GM12874 (cell line): ENCODE measurements at regions not wholly inside any gene's neighbourhood (a gene's known extent, or its start where the extent isn't known, plus 50 kb on each side); places are given as distances from the start of the nearest gene placed in this dataset.

ENCODE experiments used
- TF ChIP-seq, protein P1 (sequence below): IDR thresholded peaks from 2 replicates; pipeline ENCODE4 v1.5.1; 2011; ENCODE audit warnings: low read depth, mild to moderate bottlenecking, control low read depth, low read length, moderate library complexity; ENCODE audit not compliant: insufficient read depth

DNA sequence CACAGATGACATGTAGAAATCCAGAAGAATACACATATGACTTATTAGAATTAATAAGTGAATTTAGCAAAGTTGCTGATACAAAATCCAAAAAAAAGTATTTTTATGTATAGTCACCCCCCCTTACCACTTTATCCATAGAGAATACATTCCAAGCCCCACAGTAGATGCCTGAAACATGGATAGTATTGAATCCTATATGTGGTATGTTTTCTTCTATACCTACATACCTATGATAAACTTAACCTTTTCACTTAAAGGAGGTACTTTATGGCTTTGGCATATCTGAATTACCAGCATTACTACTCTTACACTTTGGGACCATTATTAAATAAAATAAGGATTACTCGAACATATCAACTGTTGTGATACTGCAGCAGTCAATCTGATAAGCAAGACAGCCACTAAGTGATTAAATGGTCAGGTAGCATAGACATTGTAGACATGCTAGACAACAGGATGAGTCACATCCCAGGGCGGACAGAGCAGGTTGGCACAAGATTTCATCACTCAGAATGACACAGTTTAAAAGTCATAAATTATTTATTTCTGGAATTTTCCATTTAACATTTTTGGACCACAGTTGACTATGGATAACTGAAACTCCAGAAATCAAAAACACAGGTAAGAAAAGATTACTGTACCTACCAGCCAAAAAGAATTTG is 208.2 kb upstream of the CHAC2 start:
- TF ChIP-seq, protein P1, sequence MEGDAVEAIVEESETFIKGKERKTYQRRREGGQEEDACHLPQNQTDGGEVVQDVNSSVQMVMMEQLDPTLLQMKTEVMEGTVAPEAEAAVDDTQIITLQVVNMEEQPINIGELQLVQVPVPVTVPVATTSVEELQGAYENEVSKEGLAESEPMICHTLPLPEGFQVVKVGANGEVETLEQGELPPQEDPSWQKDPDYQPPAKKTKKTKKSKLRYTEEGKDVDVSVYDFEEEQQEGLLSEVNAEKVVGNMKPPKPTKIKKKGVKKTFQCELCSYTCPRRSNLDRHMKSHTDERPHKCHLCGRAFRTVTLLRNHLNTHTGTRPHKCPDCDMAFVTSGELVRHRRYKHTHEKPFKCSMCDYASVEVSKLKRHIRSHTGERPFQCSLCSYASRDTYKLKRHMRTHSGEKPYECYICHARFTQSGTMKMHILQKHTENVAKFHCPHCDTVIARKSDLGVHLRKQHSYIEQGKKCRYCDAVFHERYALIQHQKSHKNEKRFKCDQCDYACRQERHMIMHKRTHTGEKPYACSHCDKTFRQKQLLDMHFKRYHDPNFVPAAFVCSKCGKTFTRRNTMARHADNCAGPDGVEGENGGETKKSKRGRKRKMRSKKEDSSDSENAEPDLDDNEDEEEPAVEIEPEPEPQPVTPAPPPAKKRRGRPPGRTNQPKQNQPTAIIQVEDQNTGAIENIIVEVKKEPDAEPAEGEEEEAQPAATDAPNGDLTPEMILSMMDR, result no peak

DNA sequence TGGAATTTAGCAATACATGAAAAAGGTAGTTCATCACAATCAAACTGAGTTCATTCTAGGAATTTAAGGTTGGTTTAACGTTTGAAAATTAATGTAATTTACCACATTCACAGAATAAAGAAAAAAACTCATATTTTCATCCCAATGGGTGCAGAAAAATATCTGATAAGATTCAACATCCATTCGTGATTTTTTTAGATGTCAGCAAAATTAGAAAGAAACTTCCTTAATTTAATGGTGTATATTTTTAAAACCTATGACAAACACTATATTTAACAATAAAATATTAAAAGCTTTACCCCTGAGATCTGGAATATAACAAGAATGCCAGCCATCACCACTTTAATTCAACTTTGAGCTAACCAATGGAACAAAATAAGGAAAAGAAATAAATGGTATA is 208.7 kb upstream of the CHAC2 start:
- TF ChIP-seq, protein P1, result no peak

DNA sequence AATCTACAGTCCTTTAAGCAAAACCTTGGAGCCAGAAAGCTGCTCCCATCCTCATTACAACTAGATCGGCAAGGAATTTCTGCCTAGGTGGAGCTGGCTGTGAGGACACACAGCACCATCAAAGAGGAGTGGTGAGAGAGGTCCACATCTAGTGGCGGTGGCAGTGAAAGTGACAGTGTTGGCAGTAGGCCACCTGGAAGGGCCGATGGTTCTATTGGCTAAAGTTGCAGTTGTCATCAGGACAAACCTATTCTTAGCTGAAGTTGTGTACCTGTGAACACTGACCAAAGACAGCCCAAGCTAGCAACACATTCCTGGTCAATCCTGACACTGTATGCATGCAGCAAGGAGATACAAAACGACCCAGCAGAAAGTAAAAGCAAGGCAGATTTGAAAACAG is 218.1 kb upstream of the CHAC2 start:
- TF ChIP-seq, protein P1, result no peak

DNA sequence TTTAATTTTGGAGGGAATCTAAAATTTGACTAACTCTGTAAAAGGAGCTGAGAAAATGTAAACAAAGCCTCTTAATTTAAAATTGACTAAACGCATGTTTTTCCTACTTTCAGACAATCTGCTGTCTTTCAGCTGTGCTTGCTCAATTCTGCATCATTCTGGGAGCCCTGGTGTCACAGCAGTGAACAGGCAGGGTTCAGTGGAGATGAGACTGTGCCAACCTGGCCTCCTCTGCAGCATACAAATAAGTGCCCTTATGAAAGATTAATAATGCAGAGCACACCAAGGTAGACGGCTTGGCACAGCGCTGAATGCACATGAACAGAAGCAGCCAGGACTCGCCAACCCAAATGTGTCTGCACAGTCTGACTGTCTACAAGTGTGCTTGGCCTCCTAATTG is 222.0 kb upstream of the CHAC2 start:
- TF ChIP-seq, protein P1, result no peak

DNA sequence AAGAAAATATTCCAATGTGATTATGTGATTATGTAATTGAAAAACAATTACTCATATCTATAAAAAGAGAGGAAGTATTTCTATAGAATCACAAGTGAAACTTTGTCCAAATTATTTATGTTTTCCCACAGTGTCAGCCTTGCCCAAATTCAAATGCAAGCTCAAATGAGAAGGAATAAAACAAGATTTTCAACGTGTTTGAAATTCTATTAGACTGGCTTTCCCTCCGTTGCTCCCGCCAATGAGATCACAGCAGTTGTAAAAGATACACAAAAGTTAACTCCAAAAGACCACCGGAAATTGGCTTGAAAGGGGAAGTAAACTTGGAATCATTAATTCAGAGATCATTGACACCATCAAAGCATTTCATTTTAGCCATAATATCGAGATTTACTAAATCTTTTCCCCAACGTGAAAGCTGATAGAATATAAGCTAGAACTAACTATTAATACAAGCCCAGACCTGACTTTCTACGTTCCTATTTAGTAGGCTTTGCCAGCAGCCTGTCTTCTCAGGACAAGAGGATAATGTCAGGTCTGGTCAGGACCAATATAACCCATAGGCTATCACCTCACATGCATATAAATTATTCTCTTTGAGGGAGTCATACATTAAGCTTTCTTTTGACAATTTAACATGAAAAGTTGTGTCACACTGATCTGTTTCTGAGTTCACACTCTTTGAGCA is 222.6 kb upstream of the CHAC2 start:
- TF ChIP-seq, protein P1, result no peak

DNA sequence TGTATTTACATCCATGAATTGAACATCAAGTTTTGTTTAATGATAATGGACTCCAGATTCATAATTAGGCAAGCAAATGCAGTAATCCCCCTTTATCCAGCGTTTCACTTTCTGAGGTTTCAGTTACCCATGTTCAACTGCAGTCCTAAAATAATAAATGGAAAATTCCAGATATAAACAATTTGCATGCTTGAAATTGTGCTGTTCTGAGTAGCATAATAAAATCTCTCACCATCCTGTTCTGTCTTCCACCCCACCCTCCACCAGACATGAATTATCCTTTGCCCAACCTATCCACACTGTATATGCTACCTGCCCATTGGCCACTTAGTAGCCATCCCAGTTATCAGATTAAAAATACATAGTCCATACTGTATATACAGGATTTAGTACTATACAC is 224.5 kb upstream of the CHAC2 start:
- TF ChIP-seq, protein P1, result no peak

DNA sequence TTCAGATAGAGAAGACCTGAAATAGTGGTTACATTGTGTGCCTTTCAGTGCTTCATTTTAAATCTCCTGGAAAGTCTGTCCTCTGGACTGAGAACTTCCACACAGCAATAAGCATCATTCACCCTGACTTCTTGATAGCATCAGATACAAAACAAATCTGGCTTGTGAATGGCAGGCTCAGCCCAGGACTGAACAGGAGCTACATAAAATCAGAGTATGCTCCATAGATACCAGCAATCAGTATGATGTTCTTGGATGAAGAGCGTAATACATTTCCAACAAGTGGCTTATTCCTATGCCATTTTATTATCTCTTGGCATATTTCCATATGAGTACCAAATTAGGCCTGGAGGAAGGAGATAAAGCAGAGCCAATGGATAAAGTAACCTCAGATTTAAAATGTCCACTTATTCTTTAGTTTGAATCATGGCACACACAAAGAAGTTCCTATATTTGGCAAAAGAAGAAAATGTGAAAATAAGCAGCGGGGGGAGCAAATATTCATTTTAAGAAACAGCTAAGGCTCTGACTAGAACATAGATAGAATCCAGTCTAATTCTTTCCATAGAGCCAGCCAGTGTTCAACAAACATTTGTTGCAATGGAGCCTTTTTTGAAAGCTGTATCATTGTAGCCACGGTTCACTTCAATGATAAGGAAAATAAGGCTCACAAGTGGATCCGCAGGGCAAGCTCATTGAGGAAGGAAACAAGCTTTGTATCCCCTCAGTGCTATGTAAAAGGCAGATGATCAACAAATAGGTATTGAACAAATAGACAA is 230.8 kb upstream of the CHAC2 start:
- TF ChIP-seq, protein P1, result no peak
